ENCODE measurements at regions not wholly inside any gene's neighbourhood (a gene's known extent, or its start where the extent isn't known, plus 50 kb on each side); places are given as distances from the start of the nearest gene placed in this dataset.

DNA sequence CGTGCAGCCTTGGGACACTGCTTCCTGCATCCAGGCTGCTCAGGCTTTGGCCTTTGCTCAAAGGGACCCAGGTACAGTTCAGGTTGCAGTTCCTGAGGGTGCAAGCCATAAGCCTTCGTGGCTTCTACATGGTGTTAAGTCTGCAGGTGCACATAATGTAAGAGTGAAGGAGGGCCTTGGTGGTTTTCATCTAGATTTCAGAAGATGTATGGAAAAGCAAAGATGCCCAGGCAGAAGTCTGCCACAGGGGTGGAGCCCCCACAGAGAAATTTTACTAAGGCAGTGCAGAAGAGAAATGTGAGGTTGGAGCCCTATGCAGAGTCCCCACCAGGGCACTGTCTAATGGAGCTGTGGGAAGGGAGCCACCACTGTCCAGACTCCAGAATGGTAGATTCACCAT lies 200.9 kb downstream of the ICE1 start:
- intact Hi-C loops (cut with DNase I), result no loop called here
- Histone ChIP-seq H3K27me3 (no peaks in the 10 kb centered on the region), H3K4me1 (no peaks in the 10 kb centered on the region), H3K9me3 (no peaks in the 10 kb centered on the region), H3K27ac (no peak overlapping the region), H3K4me3 (replicated peaks in 1 of 3) (no peak overlapping the region), H3K36me3 (no peaks in the 10 kb centered on the region)
- 88 to 91% methylated on average over 2 of the region's 2 CpGs for WGBS, 2 donors
- DNase-seq, result no peak
- no peak for TF ChIP-seq POLR2A (IDR thresholded peaks at IDR 0.05)
- TF ChIP-seq, protein P1, sequence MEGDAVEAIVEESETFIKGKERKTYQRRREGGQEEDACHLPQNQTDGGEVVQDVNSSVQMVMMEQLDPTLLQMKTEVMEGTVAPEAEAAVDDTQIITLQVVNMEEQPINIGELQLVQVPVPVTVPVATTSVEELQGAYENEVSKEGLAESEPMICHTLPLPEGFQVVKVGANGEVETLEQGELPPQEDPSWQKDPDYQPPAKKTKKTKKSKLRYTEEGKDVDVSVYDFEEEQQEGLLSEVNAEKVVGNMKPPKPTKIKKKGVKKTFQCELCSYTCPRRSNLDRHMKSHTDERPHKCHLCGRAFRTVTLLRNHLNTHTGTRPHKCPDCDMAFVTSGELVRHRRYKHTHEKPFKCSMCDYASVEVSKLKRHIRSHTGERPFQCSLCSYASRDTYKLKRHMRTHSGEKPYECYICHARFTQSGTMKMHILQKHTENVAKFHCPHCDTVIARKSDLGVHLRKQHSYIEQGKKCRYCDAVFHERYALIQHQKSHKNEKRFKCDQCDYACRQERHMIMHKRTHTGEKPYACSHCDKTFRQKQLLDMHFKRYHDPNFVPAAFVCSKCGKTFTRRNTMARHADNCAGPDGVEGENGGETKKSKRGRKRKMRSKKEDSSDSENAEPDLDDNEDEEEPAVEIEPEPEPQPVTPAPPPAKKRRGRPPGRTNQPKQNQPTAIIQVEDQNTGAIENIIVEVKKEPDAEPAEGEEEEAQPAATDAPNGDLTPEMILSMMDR (IDR thresholded peaks at IDR 0.05), result no peak

DNA sequence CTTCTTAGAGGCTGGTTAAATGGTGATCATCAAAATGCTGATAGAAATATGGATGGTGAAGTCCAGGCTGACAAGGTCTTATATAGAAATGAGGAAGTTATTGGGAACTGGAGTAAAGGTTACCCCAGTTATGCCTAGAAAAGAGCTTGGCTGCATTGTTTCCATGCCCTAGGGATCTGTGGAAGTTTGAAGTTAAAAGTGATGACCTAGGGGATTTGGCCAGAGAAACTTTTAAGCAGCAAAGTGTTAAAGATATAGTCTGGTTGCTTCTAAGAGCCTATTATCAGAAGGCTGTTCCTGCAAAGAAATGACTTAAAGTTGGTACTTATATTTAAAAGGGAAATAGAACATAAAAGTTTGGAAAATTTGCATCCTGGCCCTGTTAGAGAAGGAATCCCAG lies 200.3 kb downstream of the ICE1 start:
- no peak overlapping the region for H3K27ac ChIP-seq
- intact Hi-C loops (cut with DNase I), result no loop called here
- H3K36me3 ChIP-seq, result no peaks in the 10 kb centered on the region
- no peak overlapping the region for H3K4me3 ChIP-seq (replicated peaks in 1 of 3)
- no peaks in the 10 kb centered on the region for H3K27me3 ChIP-seq
- no peaks in the 10 kb centered on the region for H3K9me3 ChIP-seq
- TF ChIP-seq, protein P1 (IDR thresholded peaks at IDR 0.05), result no peak
- TF ChIP-seq POLR2A (IDR thresholded peaks at IDR 0.05), result no peak
- no peaks in the 10 kb centered on the region for H3K4me1 ChIP-seq
- DNase-seq, result no peak

DNA sequence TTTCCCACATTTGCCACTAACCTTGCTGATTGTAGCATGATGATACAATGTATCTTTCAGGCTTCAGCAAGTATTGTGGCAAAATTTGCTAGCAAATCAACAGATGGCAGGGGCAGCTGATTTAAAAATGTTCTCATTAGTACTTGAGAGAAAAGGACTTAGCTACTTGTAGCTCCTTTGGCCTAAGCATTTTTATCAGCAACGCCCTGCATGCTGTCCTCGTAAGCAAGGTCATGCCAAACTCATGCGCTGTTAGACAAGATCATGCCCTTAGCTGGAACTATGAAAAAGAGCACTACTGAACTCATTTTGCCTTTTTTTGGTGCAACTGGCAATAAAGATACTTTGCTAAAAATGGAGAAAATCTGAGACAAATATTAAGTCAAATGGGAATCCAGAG lies 197.1 kb downstream of the ICE1 start:
- 85 to 97% methylated on average over 3 of the region's 3 CpGs for WGBS, 2 donors
- intact Hi-C loops (cut with DNase I), result no loop called here
- TF ChIP-seq, protein P1 (IDR thresholded peaks at IDR 0.05), result no peak
- no peak for TF ChIP-seq POLR2A (IDR thresholded peaks at IDR 0.05)

DNA sequence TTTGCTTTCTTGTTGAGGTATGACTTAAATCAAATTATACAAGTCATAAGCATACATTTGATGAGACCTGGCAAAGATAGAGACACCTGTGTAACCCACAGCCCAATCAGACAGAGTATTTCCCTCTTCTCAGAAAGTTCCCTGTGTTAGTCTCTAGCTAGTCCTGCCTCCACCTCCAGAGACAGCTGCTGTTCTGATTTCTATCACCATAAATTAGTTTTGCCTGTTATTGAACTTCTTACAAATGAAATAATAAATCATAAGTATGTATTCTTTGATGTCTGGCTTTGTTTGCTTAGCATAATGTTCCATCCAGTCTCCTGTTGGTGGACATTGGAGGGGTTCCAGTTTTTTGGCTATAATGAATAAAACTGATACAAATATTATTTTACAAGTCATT lies 194.5 kb downstream of the ICE1 start:
- no peak overlapping the region for H3K27ac ChIP-seq
- no peak for TF ChIP-seq POLR2A (IDR thresholded peaks at IDR 0.05)
- TF ChIP-seq, protein P1 (IDR thresholded peaks at IDR 0.05), result no peak

More for the DNA sequence above, 197.1 kb downstream of the ICE1 start:
- no peaks in the 10 kb centered on the region for H3K36me3 ChIP-seq
- H3K9me3 ChIP-seq, result no peaks in the 10 kb centered on the region
- no peaks in the 10 kb centered on the region for H3K4me1 ChIP-seq
- no peaks in the 10 kb centered on the region for H3K27me3 ChIP-seq
- H3K4me3 ChIP-seq (replicated peaks in 1 of 3), result no peak overlapping the region
- H3K27ac ChIP-seq, result no peak overlapping the region
- no peak for DNase-seq

DNA sequence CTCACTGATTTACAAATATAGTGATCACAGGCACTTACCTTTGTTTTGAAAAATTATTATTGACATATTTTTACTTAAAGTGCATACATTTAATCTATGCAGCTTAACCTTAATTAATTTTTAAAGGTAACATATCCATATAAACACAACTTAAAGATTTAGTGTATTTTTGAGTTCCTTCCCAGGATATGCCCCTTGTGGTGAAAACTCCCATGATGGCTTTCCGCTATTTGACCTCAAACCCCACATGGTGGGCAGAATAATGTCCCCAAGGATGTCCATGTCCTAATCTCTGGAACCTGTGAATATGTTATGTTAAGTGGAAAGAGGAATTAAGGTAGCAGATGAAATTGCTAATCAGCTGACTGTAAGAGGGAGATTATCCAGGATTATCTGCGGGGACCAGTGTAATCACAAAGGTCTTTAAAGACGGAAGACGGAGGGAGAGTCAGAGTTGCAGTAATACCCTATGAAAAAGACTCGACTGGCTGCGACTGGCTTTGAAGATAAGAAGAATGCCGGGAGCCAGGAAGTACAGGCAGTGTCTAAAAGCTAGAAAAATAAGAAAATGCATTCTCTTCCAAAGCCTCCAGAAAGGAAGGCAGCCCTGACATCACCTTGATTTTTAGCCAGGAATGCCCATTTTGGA lies 193.9 kb downstream of the ICE1 start:
- H3K4me3 ChIP-seq (replicated peaks in 1 of 3), result no peak overlapping the region
- no peak for DNase-seq
- intact Hi-C loops (cut with DNase I), result no loop called here
- no peaks in the 10 kb centered on the region for H3K27me3 ChIP-seq
- no peaks in the 10 kb centered on the region for H3K9me3 ChIP-seq
- no peak for TF ChIP-seq POLR2A (IDR thresholded peaks at IDR 0.05)
- TF ChIP-seq, protein P1 (IDR thresholded peaks at IDR 0.05), result no peak
- no peaks in the 10 kb centered on the region for H3K4me1 ChIP-seq
- 48% methylated on average over 7 of the region's 7 CpGs for WGBS, 2 donors
- H3K27ac ChIP-seq, result no peak overlapping the region
- H3K36me3 ChIP-seq, result no peaks in the 10 kb centered on the region

More for the DNA sequence above, 194.5 kb downstream of the ICE1 start:
- Histone ChIP-seq H3K9me3 (no peaks in the 10 kb centered on the region), H3K27me3 (no peaks in the 10 kb centered on the region), H3K4me1 (no peaks in the 10 kb centered on the region), H3K36me3 (no peaks in the 10 kb centered on the region), H3K4me3 (replicated peaks in 1 of 3) (no peak overlapping the region)
- intact Hi-C loops (cut with DNase I), result no loop called here
- DNase-seq, result no peak

Data from thyroid gland (tissue), 4 donors.